ENCODE measurements at regions not wholly inside any gene's neighbourhood (a gene's known extent, or its start where the extent isn't known, plus 50 kb on each side); places are given as distances from the start of the nearest gene placed in this dataset.
"Not testable (repeated sequence)": the region's sequence is repeated elsewhere in the genome, so short reads cannot be mapped to it uniquely, and the experiment has no call there.

- DNase-seq (ENCODE audit: low spot score) (no peak), FAIRE-seq (no peak)
These were observed 1122.8 kb upstream of the ATXN8OS start for GRCh38 chr13:68984688-68985319.

GRCh38 chr13:68982961-68983619 is 1124.5 kb upstream of the ATXN8OS start:
- no peak for FAIRE-seq

GRCh38 chr13:68976287-68976686 is 1131.3 kb upstream of the ATXN8OS start:
- DNase-seq (ENCODE audit: low spot score) = no peak
- no peak for FAIRE-seq

More at GRCh38 chr13:68982961-68983619, 1124.5 kb upstream of the ATXN8OS start:
- no peak for DNase-seq (ENCODE audit: low spot score)

- no peak for DNase-seq (ENCODE audit: low spot score)
- FAIRE-seq = no peak
These were observed 1137.1 kb upstream of the ATXN8OS start for GRCh38 chr13:68970532-68970931.

- no peak for FAIRE-seq
- DNase-seq (ENCODE audit: low spot score) = no peak
These were observed 1159.0 kb upstream of the ATXN8OS start for GRCh38 chr13:68948586-68948985.

- no peak for FAIRE-seq
- no peak for DNase-seq (ENCODE audit: low spot score)
These were observed 1163.4 kb upstream of the ATXN8OS start for GRCh38 chr13:68944272-68944671.

- no peak for DNase-seq (ENCODE audit: low spot score)
- no peak for FAIRE-seq
These were observed 1167.6 kb upstream of the ATXN8OS start for GRCh38 chr13:68940049-68940448.

- DNase-seq (ENCODE audit: low spot score) (no peak), FAIRE-seq (no peak)
These were observed 1169.0 kb upstream of the ATXN8OS start for GRCh38 chr13:68938639-68939038.

GRCh38 chr13:68929075-68929745 is 1178.4 kb upstream of the ATXN8OS start:
- FAIRE-seq = no peak
- no peak for DNase-seq (ENCODE audit: low spot score)

- no peak for DNase-seq (ENCODE audit: low spot score)
- FAIRE-seq = no peak
These were observed 1180.1 kb upstream of the ATXN8OS start for GRCh38 chr13:68927387-68928026.

- no peak for FAIRE-seq
- no peak for DNase-seq (ENCODE audit: low spot score)
These were observed 1183.6 kb upstream of the ATXN8OS start for GRCh38 chr13:68923995-68924394.

- DNase-seq (ENCODE audit: low spot score) = no peak
These were observed 1198.7 kb upstream of the ATXN8OS start for GRCh38 chr13:68908879-68909278.

GRCh38 chr13:68905186-68905585 is 1202.4 kb upstream of the ATXN8OS start:
- no peak for FAIRE-seq

More at GRCh38 chr13:68908879-68909278, 1198.7 kb upstream of the ATXN8OS start:
- FAIRE-seq = no peak

GRCh38 chr13:68897331-68897928 is 1210.2 kb upstream of the ATXN8OS start:
- DNase-seq (ENCODE audit: low spot score) = no peak
- no peak for FAIRE-seq

More at GRCh38 chr13:68905186-68905585, 1202.4 kb upstream of the ATXN8OS start:
- DNase-seq (ENCODE audit: low spot score) = no peak

GRCh38 chr13:68895696-68896095 is 1211.9 kb upstream of the ATXN8OS start:
- no peak for FAIRE-seq
- DNase-seq (ENCODE audit: low spot score) = no peak

- DNase-seq (ENCODE audit: low spot score); FAIRE-seq: not testable (repeated sequence)
These were observed 1213.9 kb upstream of the ATXN8OS start for GRCh38 chr13:68893721-68894120.

GRCh38 chr13:68892596-68892995 is 1215.0 kb upstream of the ATXN8OS start:
- FAIRE-seq; DNase-seq (ENCODE audit: low spot score): not testable (repeated sequence)

GRCh38 chr13:68890101-68890500 is 1217.5 kb upstream of the ATXN8OS start:
- not testable (repeated sequence) for FAIRE-seq; DNase-seq (ENCODE audit: low spot score)

- DNase-seq (ENCODE audit: low spot score) = no peak
- FAIRE-seq = no peak
These were observed 1218.8 kb upstream of the ATXN8OS start for GRCh38 chr13:68888832-68889231.

GRCh38 chr13:68872338-68872737 is 1235.3 kb upstream of the ATXN8OS start:
- no peak for FAIRE-seq
- no peak for DNase-seq (ENCODE audit: low spot score)

GRCh38 chr13:68851026-68851425 is 1256.6 kb upstream of the ATXN8OS start:
- DNase-seq (ENCODE audit: low spot score) (no peak), FAIRE-seq (no peak)
